Stimulated activated CD8-positive, alpha-beta memory T cell treated with anti-CD3 and anti-CD28 coated beads, Interleukin-4, amount 100 ng/mL, for 24 hours (primary cell): ENCODE measurements at regions not wholly inside any gene's neighbourhood (a gene's known extent, or its start where the extent isn't known, plus 50 kb on each side); places are given as distances from the start of the nearest gene placed in this dataset.

ENCODE experiments used
- DNase-seq: peaks from one replicate; pipeline ENCODE4 v3.0.0-alpha.2; 2020; ENCODE audit warnings: low read depth

DNA sequence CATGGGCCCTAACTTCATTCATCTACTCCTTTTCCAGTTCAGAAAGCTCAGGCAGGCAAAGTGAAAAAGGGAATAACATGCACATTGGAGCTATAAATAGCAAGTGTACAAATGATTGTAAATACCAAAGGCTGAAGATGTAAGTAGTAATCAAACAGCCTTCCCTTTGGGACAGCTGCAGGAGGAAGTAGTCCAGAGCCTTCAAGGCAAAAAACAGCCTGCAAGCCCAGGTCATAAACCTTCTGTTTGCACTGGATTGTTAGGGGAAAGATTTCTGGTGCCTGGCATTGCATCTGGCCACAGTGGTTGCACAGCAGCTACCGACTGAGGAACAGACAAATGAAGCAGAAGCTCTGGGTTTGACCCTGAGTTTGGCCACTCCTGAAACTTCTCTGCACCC, 98.6 kb upstream of the PMFBP1 start:
- no peak for DNase-seq

DNA sequence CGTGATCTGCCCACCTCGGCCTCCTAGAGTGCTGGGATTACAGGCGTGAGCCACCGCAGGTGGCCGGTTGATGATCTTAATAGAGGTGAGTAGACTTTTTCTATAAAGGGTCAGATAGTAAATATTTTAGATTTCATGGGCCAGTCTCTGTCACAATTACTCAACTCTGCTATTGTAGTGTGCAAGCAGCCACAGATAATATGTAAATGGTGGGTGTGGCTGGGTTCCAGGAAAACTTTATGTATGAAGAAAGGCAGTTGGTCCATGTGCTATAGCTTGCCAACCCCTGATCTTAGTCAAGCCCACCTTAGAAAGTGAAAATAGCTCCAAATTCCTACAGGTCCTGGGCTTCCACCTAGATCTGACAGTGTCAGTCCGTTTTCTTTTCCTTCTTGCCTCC, 94.9 kb upstream of the PMFBP1 start:
- no peak for DNase-seq

DNA sequence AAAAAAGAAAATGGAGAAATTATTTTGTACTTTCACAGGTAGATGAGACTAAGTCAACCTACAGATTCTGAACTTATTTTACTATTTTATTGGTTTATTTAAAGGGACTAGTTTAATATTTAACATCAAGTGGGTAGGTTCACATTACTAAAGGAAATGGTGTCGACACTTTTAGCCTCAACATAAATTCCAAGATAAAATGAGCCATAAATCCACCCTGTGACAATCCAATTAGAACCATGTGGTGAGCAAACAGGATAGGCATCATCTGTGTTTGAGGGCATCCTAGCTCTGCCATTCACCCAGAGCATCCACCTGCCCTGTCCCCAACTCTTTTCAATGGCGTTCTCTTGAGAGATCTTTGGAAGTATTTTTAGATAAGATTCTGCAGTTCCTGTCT, 92.8 kb upstream of the PMFBP1 start:
- DNase-seq = no peak

DNA sequence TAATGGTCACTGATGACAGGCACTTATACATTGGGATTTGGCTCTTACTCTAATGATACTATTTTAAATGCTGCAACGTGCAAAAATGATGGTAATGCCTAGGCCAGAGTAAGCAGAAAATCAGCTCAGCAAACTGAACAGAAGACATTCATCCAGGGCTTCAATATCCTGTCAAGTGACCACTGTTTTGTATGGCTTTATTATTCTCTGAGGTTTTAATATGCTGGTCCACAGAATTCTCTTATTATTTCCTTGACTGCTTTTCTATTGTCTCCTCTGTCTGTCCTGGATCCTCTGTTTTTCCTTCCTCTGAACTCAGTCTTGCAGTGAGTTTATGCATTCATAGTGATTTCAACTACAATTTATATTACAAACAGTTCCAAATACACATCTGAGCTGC, 90.8 kb upstream of the PMFBP1 start:
- DNase-seq = no peak

DNA sequence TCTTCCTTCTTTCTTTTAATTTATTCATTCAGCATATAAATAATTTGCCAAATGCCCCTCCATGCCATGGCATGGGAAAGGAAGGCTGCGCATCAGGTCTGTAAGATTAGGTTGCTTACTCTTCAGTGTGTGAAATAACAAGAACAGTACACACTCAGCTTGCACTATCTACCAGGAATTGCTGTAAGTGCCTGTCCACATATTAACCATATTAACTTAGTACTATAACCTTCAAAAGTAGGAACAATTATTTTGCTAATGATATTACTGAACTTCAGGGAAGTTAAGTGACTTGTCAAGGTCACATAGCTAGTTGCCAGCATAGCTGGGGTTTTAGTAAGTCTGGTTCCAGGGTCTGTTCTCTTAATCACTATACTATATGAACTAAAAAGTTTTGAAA, 89.2 kb upstream of the PMFBP1 start:
- DNase-seq = no peak

DNA sequence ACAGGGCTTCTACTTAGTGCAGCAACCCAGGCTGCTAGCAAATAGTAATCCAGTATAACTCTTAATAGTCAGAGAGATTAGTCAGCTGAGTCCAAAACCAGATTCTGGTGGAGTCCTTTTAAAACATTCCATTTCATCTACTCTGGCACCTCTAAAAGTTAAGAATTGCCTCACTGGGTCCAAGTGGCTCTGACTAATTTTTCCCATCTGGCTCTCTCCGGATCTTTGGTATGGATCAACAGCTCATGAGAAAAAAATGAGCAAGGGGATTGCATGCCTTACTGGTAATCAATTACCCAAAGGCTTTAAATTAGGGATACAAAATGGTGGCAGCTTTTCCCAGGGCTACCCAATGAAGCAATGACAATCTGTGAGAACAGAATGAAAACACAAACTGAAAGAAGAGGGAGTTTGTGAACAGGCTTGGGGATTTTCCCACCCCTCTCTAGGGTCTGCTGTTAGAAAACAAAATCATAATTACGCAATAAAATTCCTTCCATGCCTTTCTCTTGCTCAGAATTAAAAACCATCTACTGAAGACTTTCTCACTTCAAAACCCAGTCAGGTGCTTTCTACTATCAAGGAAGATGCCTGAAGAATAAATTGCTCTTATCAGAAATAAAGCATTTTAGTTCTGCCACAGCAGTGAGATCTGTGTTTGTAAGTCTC, 84.6 kb upstream of the PMFBP1 start:
- DNase-seq = no peak

DNA sequence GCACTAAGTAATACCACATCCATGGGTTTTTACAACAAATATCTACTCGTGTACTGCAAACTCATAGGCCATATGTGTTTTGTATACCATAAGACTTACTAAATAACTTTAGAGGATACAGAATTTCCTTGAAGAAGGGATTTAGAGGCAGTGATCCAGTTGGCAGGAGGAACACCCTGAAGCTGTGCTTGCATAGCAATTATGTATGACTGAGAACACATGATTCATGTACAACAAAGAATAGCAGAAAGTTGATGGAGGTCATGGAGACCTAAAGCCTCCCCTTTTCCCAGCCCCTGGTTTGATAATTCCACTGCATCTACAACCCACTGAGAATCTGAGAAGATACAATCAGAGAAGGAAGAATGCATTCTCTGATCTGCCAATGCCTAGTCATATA, 83.8 kb upstream of the PMFBP1 start:
- DNase-seq = no peak

DNA sequence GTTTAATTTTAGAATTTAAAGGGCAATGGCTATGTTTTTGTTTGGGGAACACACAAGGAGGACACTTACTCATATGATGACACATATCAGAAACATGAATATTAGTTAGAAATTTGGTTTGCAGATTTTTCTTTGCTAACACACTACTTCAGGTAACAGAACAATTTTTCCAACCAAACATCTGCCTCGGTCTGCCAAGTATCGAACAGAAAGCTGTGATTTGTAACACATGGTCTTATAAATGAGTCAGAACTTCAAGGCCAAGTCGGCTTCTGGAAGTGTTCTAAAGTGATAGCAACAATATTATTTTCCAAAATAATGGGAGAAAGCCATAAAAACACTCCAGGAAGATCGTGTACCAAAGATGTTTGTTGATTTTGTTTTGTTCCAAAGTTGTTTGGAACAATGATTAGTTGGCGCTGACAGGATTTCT, 75.9 kb upstream of the PMFBP1 start:
- no peak for DNase-seq

DNA sequence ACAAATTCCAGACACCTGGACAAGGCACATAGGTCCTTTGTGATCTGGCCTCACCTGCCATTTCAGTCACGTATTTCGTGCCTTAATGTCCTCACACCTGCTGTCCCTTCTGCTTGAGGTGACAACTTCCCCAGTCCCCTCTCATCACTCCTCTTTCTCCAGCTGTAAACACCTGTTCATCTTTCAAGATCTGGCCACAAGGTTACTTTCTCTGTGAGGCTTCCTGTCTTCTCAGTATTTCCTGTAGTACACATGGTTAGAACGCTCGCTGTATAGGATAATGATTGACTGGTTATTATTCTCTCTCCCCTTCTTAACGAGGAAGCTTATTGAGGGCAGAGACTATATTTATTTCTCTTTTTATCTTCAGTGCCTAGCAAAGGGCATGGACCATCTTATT, 74.5 kb upstream of the PMFBP1 start:
- DNase-seq = no peak

DNA sequence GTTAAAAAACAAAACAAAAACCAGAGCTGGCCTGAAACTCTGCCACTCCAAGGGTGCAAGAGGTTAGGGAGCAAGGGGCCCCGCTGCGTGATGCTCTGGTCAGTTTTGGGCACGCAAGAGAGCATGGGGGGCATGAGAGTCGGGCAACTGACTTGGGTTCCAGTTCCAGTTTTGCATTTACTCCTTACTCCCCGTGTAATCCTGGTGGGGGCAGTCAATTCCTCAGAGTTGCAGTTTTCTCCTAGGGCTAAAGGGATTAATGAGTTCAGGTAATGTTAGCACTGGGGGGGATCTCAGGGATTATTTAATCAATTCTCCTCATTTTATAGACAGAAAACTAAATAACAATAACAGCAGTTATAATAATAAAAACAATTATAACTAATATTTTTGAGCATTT, 72.9 kb upstream of the PMFBP1 start:
- DNase-seq = no peak

DNA sequence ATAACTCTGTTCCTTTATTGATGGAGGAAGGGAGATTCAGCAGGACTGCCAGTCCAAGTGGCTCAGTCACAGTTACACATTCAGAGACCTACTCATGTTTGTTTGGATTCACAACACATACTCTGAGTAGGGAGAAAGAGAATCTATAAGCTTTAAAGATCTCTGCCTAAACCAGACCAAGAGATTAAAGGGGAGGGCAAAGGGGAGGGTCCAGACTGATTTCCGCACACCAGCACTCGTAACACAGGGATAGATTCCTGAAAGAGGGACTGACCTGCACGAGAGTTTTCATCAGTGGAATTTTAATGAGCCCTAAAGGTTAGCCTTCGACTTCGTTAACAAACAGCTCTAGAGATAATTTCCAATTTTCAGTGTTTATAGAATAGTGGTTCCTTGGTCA, 71.7 kb upstream of the PMFBP1 start:
- DNase-seq = no peak

DNA sequence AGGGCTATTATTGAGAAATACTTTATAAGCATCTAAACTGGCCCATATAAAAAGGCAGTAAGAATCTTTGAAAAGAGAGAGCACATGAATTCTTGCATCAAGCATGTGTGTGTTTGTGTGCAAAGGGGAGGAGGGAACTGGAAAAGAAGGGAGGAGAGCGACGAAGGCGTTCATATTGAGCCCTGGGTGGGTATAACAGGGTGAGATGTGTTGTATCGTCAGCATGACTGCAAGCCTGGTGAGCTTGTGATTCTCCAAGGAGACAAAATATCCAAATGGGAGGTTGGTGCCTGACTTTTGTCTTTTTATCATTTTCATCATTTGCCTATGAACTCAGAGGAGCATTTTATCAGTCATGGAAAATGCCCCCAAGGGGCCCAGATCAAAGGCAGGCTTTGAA, 70.8 kb upstream of the PMFBP1 start:
- DNase-seq = no peak

DNA sequence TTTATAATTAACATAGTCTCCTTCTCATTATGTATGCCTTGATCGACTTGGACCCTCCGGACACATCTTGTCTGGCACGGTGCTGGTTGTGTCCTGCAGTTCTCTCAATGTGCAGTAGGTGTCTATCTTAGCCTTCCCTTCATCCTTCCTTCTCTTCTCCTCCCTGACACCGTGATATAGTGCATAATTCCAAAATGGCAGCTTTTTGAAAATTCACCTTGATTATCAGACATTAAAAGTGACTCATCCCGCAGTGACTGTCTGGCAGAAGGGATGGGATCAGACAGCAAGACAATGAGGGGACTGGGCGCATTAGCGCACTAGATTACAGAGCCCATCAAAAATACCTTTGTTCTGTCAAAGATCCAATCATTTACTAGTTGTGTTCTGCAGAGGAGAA, 70.0 kb upstream of the PMFBP1 start:
- no peak for DNase-seq

DNA sequence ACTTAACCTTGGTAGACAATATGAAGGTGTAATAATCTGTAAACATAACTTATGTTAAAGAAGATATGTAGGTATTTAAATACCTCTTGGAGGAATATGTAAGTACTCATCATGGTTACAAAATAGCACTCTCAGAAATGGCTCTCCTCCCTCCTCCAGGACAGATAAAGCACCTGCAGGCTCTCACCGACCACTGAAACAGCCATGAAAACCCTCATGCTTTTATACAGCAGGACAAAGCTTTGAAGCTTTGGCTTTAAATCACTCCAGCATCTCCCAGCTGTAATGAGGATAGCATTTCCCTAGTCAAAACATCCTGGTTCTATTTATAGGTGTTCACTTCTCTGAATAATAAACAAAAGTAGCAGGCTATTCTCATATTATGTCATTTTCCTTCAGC, 69.1 kb upstream of the PMFBP1 start:
- DNase-seq = no peak

DNA sequence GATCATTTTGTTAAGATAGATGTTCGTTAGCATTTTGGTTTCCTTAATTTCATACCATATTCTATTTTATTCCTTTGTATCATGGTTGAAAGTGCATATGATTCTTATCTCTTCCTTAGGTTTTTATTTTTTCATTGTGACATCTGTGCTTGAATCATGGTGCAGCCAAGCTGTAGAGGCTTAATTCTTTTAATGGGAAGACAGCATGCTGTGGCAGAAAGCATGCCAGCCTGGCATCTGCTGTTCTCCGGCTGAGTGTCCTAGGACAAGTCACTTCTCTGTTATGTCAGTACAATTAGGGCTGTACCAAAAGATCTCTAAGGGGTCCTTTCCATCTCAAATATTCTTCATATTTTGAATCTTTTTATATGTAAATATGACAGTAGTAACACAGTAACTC, 68.5 kb upstream of the PMFBP1 start:
- DNase-seq = no peak

DNA sequence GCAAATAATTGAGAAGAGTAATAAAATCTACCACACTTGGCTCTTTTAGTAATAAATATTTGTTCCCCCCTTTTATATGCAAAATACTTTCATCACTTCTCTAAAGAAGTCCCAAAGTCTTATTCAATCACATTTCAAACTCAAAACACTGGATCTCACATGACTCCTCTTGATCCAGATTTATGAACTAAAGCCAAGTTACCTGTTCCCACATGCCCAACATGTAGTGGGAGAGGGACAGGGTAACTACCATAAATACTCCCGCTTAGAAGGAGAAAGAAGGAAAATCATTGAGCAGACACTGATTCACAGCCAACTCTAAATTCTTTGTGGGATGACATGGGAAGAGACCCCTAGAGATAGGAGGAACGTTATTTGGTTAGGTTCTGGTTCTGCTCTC, 64.9 kb upstream of the PMFBP1 start:
- DNase-seq = no peak

DNA sequence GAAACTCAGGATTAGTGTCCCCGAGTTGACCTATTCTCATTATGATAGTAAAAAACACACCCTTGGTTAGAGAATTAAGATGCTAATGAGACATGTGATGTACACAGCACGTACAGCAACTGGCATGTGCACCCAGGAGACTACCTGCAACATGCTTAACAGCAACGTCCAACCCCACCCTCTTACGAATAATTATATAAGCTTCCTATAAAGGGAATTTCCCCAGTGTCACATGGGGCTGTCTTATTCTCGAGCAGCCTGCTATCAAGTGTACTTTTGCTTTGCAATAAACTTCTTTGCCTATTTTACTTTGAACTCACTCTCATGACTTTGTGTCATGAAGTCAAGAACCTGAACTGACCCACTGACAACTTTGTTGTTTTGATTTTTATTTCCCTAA, 62.4 kb upstream of the PMFBP1 start:
- no peak for DNase-seq

DNA sequence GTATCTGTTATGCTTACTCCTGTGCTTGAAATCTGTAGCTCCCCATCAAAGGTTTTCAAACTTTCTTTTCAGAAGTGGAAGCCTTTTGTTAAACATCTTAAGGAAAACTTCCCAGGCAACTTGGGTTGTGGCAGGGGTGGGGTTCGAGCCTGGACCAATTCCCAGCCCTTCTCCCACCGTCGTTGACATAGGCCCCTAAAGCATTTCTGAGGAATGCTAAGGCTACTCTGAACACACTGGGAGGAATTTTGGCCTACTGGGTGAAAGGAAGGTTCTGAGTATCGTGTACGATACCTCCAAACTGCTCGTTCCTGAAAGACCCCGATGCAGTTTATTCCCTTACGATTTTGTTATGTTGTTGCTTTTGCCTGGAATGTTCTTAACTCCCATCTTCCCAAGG, 56.1 kb upstream of the PMFBP1 start:
- no peak for DNase-seq

DNA sequence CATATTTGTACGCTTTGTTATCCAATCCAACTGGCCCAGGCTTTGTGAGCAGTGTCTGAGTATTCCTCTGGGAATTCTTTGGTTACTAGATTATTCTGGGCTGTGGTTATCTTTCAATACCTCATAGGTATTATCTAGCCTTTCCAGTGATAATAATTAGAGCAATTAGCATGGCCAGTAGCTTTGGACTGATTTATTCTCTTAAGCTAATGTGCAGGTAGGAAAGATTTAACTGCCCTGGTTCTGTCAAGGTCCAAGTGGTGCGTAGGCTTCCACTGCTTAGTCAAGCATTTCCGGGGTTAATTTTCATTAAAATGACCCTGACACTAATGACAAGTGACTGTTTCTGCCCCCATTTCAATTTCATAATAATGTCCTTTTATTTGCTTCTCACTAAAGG, 54.2 kb upstream of the PMFBP1 start:
- DNase-seq = no peak

DNA sequence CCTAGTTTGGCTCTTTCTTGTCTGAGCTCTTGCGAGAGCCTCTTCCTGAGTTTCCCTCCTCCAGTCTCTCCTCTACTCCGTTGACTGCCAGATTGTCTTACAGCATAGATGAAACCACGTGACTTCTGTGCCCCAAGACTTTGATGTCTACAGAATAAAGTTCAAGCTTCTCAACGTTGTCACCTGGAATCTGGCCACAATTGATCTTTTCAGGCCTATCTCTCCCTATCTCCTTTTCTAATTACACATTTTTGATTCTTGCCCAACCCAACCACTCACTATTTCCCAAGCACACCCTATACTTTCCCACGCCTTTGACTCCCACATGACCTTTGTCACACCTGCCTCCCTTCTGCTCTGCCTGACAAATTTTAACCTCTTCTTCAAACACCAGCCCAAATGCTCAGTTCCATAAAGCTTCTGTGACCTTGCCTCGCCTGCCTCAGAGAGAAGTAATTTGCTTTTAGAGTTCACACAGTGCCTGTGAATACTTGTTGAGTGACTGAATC, 52.4 kb upstream of the PMFBP1 start:
- DNase-seq = no peak

DNA sequence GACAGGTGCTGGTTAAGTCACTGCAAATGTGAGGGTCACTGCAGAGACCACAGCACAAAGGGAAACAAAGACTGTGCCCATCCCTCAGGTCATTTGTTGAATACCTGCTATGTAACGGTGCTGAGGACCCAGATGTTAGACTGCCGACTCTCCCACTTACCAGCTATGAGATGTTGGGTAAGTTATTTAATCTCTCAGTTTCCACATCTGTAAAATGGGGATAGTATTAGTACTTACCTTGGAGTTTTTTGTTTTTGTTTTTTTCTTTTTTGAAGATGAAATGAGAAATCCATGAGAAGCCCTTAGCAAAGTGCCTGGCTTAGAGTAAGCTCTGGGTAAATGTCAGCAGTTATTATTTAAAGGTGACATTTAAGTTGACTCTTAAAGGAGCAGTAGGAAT, 50.5 kb upstream of the PMFBP1 start:
- no peak for DNase-seq
